ENCODE measurements at regions not wholly inside any gene's neighbourhood (a gene's known extent, or its start where the extent isn't known, plus 50 kb on each side); places are given as distances from the start of the nearest gene placed in this dataset.

DNA sequence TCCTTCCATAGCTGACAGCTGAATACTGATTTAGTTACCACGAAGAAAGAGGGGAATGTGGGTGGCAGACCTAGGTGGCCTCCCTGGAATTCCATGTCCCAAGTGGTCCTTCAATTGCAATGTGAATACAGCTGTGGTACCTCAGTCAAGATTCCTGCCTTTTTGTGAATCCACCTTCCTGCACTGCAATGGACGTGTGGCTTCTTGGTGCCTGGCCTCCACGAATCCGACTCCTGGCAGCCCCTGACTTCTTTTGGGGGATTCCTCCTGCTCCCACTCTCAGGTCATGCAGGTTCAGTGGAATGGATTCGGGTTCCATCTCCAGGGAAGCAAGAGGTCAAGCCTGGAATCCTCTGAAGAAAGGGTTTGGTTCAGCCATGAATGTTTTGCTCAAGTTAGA lies 117.8 kb downstream of the DACT2 start:
- TF ChIP-seq, protein P1, sequence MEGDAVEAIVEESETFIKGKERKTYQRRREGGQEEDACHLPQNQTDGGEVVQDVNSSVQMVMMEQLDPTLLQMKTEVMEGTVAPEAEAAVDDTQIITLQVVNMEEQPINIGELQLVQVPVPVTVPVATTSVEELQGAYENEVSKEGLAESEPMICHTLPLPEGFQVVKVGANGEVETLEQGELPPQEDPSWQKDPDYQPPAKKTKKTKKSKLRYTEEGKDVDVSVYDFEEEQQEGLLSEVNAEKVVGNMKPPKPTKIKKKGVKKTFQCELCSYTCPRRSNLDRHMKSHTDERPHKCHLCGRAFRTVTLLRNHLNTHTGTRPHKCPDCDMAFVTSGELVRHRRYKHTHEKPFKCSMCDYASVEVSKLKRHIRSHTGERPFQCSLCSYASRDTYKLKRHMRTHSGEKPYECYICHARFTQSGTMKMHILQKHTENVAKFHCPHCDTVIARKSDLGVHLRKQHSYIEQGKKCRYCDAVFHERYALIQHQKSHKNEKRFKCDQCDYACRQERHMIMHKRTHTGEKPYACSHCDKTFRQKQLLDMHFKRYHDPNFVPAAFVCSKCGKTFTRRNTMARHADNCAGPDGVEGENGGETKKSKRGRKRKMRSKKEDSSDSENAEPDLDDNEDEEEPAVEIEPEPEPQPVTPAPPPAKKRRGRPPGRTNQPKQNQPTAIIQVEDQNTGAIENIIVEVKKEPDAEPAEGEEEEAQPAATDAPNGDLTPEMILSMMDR (IDR thresholded peaks at IDR 0.05) = no peak
- TF ChIP-seq POLR2A (IDR thresholded peaks at IDR 0.05) = no peak

Data from testis (tissue), 2 donors.